HG02763 (cell line): ENCODE measurements at regions not wholly inside any gene's neighbourhood (a gene's known extent, or its start where the extent isn't known, plus 50 kb on each side); places are given as distances from the start of the nearest gene placed in this dataset.

Experiments used
- ATAC-seq: cut with Tn5 transposase; IDR thresholded peaks from one replicate; pipeline ENCODE4 v1.9.1; 2021; ENCODE audit warnings: mild to moderate bottlenecking, moderate library complexity; ENCODE audit not compliant: unreplicated experiment

- no peak for ATAC-seq
Observed at GRCh38 chr13:79799059-79799867, 318.3 kb downstream of the NDFIP2 start.

- ATAC-seq: no peak
Observed at GRCh38 chr13:79796136-79796535, 315.2 kb downstream of the NDFIP2 start.

GRCh38 chr13:79794931-79795330 is 314.0 kb downstream of the NDFIP2 start:
- ATAC-seq: no peak

- no peak for ATAC-seq
Observed at GRCh38 chr13:79792716-79793115, 311.8 kb downstream of the NDFIP2 start.

- ATAC-seq: no peak
Observed at GRCh38 chr13:79791471-79792042, 310.6 kb downstream of the NDFIP2 start.

- no peak for ATAC-seq
Observed at GRCh38 chr13:79786176-79786575, 305.2 kb downstream of the NDFIP2 start.

- no peak for ATAC-seq
Observed at GRCh38 chr13:79782541-79783205, 301.7 kb downstream of the NDFIP2 start.

GRCh38 chr13:79781829-79782540 is 301.0 kb downstream of the NDFIP2 start:
- no peak for ATAC-seq

GRCh38 chr13:79780240-79780639 is 299.3 kb downstream of the NDFIP2 start:
- ATAC-seq: no peak

GRCh38 chr13:79779761-79780160 is 298.8 kb downstream of the NDFIP2 start:
- no peak for ATAC-seq

GRCh38 chr13:79778741-79779460 is 297.9 kb downstream of the NDFIP2 start:
- ATAC-seq: no peak

GRCh38 chr13:79777504-79777903 is 296.5 kb downstream of the NDFIP2 start:
- no peak for ATAC-seq

- no peak for ATAC-seq
Observed at GRCh38 chr13:79776531-79777295, 295.8 kb downstream of the NDFIP2 start.

- ATAC-seq: no peak
Observed at GRCh38 chr13:79775830-79776229, 294.9 kb downstream of the NDFIP2 start.

- no peak for ATAC-seq
Observed at GRCh38 chr13:79772811-79773210, 291.9 kb downstream of the NDFIP2 start.

- no peak for ATAC-seq
Observed at GRCh38 chr13:79771493-79771892, 290.5 kb downstream of the NDFIP2 start.

GRCh38 chr13:79770056-79770455 is 289.1 kb downstream of the NDFIP2 start:
- no peak for ATAC-seq

GRCh38 chr13:79767126-79767525 is 286.2 kb downstream of the NDFIP2 start:
- no peak for ATAC-seq

- no peak for ATAC-seq
Observed at GRCh38 chr13:79765331-79765730, 284.4 kb downstream of the NDFIP2 start.

GRCh38 chr13:79749984-79750551 is 269.1 kb downstream of the NDFIP2 start:
- ATAC-seq: no peak
